ENCODE measurements at regions not wholly inside any gene's neighbourhood (a gene's known extent, or its start where the extent isn't known, plus 50 kb on each side); places are given as distances from the start of the nearest gene placed in this dataset.
"Not testable (repeated sequence)": the region's sequence is repeated elsewhere in the genome, so short reads cannot be mapped to it uniquely, and the experiment has no call there.

DNA sequence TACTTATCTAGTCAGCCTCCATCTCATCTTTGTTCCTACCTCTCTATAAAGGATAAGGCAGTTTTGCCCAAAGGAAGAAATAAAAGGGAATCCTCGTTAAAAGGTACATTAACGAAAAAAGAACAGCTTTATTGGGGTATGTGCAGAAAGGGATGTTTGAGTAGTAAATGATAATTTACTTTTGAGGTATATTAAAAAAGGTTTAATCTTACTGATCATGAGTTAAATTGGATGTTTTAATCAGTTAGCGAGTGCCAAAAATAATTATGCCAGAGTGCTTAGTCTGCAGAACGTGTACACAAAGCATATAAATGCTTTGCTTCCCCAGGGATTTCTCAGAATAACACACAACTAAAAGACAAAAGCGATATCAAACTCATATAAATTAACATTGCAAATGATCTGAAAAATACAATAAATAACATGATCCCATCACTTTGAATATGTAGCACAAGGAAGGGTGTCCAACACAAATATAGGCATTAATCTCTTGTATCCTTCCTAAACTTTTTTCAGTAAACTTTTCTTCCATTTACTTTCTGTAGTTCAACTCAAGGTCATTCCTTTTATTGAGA is 865.0 kb downstream of the NR2F1-AS1 start:
- intact Hi-C loops (cut with micrococcal nuclease), result no loop called here

DNA sequence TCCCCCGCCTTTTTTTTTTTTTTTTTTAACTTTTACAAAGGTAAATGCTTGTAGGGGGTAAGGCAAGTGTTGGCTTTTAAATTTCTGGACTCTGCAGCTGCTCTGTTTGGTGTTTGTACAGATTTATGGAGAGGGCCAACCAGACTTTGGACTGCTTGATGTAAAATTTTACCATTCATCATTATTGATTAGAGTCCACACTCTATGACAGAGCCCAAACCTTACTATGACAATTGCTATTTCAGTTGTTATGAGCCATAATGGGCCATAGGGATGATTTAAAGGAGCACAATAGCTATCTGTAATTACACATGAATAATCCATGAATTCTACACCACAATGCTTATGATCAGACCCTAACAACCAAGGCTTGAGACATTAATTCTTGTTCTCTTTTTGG is 867.2 kb downstream of the NR2F1-AS1 start:
- intact Hi-C loops (cut with micrococcal nuclease), result no loop called here

DNA sequence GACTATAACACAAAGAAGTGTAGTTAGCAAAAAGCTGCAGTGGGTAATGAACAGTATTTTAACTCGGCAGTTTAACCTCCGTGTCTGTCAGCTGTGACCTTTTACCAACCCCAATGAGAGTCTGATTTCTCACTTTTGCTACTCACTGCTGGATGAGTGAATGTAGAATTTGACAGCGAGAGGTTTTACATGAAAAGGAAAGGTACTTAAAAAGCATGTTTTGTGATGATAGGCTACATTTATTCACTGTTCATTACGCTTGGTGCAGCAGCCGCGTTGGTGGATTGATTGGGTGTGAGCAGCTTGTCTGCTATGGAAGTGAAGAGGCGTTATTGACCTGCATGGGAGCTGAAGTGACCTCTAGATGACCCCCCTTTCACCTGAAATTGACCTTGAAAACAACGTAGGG is 867.7 kb downstream of the NR2F1-AS1 start:
- intact Hi-C loops (cut with micrococcal nuclease), result no loop called here

DNA sequence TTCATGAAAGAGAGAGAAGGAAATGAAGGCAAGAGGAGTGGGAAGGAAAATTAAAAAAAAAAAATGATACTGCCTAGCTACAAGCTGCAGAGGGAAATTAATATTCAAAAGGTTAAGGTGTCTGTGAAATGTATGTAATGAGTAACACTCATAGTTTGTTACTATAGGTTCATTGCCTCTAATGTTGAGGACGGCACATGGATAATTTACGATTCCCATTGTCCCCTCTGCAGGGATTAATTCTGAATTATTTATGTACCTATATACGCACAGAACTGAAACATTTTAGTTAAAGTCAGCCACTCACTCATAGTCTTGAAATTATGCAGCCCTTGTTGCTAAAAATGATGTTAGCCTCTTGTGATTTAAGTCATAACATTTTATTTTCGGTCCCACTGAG is 869.1 kb downstream of the NR2F1-AS1 start:
- intact Hi-C loops (cut with micrococcal nuclease), result no loop called here

DNA sequence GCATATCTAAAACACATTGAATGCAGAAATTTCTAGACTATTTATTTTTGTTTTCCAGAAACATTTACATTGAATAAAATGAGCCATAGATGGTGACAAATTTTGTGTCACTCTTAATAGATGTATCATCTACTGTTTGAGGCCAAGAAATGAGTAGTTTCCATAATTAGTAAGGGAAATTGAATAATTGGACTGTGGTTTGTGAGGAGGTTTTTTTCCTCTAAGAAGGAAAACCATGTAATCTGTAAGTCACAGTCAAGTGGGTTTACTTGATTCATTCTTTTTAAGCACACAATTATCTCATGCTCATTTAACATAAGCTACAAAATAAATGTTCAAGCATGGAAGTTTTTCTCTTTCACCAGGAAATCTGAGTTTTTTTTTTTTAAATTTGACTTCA is 876.4 kb downstream of the NR2F1-AS1 start:
- intact Hi-C loops (cut with micrococcal nuclease), result no loop called here

DNA sequence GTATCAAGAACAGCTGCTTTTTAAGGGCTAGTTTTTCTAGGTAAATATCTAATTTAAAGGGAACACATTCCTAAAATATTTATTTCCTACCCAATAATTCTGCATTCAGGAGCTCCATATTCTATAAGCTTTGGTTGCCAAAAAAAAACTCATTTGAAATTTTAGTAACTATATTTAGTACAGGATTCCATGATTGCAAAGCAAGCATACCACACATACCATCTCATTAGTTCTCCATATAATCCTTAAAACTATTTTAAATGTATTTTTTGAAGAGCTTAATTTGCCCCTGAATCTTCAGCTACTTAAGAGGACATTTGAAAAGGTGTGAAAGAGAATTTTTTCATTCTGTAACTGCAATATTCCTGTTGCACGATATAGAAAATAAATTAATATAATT is 877.0 kb downstream of the NR2F1-AS1 start:
- intact Hi-C loops (cut with micrococcal nuclease), result no loop called here

DNA sequence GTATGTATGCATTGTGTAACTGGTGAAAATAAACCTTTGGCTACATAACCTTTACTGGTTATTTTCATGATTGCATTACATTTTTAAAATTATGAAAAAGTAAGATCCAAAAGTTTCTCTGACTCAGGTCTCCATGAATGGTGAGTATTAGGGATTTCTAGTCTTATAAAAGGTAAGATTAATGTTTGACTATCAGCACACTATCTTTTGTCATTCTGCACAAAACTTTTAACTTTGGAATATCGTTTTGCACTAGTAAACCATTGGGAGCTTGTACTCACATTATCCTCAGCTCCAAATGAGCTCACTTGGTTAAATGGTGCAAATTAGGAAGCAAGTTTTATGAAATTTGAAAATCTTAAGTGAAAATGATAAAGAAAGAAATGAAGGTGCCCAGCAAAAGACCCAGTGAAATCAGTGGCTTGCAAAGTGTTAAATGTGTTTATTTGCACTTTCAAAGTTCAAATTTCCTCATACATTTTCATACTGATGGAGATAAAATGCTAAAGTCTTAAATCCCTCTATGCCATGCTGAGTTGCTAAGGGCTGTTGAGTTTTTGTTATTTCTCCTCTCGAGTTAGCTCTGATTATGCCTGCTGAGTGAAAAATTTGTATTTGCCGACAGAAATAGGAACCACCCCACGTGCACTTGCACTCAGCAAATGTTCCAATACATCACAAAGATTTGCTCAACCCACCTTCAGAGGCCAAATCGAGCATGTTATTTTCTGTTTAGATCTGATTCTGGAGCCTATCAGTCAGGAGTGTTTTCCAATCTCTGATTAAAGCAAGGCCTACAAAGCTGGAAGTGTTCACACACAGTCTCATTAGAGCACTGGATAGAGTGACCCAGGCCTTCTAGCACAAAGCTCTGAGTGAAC is 885.7 kb downstream of the NR2F1-AS1 start:
- intact Hi-C loops (cut with micrococcal nuclease), result no loop called here

DNA sequence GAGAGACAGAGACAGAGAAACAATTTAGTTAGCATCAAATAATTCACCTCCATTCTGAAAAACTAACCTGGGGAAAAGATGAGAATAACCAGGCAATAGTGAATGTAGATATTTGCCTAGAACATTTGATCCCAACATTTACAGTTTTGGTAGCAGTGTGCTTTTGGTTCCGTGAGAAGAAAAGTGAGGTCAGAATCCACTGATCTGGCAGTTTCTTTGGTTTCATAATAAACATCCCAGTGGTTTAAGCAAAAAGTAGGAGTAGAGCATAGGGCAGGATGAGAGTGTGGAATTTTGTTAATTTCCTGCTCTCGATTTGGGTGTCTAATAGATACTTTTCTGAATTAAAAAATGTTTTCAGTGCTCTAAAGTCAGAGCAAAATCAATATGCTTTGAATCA is 887.0 kb downstream of the NR2F1-AS1 start:
- intact Hi-C loops (cut with micrococcal nuclease), result no loop called here

DNA sequence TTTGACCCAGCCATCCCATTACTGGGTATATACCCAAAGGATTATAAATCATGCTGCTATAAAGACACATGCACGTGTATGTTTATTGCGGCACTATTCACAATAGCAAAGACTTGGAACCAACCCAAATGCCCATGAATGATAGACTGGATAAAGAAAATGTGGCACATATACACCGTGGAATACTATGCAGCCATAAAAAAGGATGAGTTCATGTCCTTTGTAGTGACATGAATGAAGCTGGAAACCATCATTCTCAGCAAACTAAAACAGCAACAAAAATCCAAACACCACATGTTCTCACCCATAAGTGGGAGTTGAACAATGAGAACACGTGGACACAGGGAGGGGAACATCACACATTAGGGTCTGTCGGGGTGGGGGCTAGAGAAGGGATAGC is 889.1 kb downstream of the NR2F1-AS1 start:
- intact Hi-C loops (cut with micrococcal nuclease), result not testable (repeated sequence)

DNA sequence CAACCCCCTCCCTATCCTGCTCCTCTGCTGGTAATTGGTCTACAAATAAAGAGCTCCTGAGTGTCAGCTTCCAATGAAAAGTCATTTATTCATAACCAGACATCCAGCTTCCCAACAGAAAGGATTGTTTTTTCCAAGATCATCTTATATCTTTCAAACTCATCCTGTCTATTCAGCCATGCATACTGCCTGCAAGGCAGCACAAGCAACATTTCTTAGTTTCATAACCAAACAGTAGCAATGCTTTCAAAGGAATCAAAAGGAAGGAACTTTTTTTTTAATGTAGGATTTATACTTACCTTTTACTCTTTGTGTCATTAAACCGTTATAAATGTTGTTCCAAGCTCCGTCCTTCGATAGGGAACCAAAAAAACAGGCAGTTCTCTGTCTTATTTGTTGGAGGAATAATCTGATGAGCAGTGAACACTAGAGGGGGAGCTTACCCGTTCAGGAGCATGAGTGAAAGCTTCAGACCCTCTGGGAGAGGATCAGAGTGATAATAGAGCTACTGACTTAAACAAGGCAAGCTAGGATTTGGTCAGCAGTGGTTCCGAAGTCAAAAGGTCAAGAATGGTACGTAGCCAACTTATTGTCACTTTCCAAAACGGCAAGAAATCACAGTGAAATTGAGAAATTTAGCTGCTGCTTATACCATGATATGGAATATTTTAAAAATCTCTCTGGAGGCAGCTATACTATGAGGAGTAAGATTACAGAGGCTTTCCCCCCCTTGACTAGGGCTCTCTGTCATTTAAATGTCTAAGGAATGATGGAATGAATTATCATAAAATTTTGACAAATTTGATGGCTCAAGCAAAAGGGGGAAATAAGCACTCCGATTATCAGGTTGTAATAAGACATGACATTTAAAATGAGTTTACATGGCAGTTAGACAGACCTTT is 892.9 kb downstream of the NR2F1-AS1 start:
- intact Hi-C loops (cut with micrococcal nuclease), result no loop called here

DNA sequence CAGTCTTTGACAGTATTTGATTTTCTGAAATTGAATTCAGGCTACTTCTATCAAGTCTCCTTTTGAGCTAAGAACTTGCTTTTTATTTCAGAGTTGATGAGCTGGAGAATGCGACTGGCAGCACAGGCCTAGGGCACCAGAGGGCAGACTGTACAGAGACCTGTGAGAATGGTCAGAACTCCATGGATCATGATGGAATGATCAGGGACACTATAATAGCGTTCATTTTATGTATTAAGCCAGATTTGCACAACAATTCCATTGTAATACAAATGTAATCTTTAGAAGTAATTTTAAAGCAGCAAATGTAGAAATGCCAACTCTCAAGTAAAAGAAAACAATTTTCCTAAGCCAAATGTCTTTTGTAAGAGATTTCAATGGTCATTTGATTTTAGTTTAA is 902.4 kb downstream of the NR2F1-AS1 start:
- intact Hi-C loops (cut with micrococcal nuclease), result no loop called here

DNA sequence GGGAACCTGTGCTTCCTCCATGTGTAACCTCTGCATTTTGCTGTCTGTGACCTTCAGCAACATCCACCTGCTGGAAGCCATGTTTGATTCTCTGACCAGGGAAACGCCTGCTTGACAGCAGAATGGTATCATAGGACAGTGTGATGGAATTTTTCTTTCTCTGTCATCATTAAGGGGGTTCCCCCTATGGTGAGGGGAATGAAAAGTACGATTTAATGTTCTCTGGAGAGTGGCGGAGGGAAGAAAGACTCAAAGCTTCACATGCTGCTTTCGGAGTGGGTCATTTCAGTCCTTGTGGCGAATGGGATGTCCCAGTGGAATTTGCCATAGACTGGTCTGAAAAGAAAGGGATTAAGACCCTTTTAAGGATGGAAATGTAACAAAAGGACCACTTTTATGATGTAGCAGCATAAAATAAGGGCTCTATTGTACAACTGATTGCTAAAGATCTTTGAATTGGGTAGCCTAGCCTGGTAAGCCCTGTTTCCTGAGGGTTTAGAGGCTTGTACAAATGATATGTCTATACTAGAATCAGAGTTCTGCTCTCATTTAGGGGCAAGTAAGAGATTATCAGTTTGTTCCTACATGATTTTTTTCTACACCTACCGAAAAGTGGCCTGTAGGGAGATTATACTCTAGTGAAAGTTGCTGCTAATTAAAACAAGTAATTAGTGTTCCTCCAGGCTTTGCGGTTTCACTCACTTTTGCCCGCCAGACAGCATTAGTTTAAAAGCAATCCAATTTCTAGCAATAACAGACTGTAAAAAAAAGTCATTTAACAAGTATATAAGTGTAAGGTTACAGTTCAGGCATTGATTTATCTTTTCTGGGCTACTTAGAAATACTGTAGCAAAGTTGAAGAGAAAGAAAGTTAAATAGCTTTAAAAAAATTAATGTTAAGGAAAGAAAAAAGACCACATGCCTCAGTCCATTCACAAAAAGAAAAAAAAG is 904.5 kb downstream of the NR2F1-AS1 start:
- intact Hi-C loops (cut with micrococcal nuclease), result no loop called here

DNA sequence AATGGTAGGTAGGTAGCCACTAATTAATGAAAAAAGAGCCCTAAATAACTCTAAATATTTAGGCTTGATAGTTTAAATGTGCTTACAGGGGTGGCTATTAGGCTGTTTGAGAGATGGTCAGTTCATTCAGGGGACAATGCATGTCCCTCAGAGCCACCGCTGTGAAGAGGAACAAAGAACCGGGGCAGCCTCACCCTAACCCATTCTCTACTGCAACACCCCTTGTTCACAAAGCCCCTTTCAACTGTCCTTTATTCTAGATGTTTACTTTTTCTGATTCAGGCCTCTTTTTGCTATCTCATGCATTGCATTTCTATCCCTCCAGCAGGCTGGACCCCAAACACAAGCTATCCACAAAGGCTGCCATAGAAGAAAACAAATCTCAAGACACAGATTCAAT is 906.7 kb downstream of the NR2F1-AS1 start:
- intact Hi-C loops (cut with micrococcal nuclease), result no loop called here

DNA sequence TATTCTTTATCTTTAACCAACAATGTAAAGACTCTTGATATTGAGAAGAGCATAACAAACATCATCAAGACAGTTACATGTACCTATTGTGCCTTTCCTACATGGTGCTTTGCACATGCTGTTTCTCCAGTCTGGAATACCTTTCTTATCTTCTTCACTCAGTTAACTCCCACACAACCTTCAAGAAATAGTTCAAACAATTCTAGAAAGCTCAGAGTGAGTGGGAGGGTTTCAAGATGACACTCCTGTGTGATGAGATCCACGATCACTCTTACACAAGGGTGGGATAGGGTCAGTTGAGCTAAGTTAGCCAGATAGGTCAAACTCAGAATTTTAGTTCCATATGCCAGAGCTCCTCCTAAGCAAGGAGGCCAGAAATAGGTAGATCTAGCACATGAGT is 915.5 kb downstream of the NR2F1-AS1 start:
- intact Hi-C loops (cut with micrococcal nuclease), result no loop called here

DNA sequence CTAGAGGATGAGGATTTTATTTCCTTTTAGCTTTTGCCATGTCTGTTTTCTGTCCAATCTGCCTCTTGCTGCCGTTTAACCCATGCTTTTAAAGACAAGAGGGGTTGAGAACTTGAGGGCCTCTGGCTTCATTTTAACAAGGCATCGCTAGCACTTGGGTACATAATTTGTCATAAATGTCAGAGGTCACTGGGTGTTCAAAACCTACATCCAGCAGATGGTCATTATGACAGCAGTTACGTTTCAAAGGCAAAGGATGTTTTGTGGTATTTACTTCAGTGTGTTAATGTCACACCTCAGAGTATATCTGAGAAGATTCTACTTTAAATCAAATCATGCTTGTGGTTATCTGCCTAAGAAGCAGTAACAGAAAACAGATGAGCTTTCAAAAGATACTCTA is 918.3 kb downstream of the NR2F1-AS1 start:
- intact Hi-C loops (cut with micrococcal nuclease), result no loop called here

DNA sequence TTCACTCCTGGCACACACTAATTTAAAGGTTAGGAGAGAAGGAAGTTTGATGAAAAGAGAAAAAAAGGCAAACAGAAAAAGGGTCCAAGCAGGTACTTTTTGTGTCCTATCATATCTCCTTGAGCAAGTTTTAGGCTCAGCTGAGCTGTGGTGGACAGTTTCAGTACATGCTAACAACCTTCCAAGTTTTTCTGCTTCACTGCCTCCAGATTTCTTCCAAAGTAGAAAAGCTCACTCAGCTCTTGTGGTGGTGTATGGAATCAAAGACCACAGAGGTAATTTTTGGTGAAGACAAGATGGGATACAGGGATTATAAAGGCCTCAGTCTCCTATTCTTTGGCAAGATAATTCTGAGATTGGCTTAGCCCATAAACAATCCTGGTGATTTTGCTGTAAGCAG is 921.8 kb downstream of the NR2F1-AS1 start:
- intact Hi-C loops (cut with micrococcal nuclease), result no loop called here

DNA sequence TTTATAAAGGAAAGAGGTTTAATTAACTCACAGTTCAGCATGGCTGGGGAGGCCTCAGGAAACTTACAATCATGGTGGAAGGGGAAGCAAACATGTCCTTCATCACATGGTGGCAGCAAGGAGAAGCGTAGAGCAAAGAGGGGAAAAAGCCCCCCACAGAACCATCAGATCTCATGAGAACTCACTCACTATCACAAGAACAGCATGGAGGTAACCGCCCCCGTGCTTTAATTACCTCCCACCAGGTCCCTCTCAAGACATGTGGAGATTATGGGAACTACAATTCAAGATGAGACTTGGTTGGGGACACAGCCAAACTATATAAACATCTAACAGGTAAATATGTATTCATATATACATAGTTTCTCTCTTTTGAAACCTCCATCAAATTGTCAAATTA is 926.4 kb downstream of the NR2F1-AS1 start:
- intact Hi-C loops (cut with micrococcal nuclease), result not testable (repeated sequence)

DNA sequence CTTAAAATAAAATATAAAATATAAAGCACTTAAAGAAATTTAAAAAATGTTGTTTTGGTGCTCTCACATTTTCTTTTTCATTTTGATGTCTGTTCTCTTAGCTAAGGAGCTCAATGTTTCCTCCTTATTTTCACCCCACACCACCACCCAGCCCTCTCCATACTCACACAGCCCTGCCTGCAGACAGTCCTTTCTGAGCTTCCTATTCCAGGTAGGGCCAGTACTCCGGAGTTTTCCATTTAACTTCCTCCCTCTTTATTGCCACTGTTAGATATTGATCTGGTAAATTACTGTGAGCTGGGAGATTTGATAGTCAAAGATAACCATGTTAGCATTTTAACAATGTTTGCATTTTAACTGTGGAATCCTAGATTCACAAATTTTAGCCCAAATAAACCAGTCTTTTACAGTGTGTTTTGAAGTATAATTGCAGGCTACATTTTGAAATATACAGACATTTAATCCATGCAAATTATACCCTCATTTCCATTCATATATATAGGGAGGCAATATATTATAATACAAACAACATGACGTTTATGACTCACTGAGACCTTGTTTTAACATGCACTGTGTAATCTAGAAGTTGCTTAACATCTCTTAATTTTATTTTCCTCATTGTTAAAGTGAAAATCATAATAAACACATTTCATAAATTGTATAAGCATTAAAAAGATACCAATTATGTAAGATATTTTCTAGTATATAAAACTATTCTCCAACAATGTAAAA is 927.1 kb downstream of the NR2F1-AS1 start:
- intact Hi-C loops (cut with micrococcal nuclease), result no loop called here

DNA sequence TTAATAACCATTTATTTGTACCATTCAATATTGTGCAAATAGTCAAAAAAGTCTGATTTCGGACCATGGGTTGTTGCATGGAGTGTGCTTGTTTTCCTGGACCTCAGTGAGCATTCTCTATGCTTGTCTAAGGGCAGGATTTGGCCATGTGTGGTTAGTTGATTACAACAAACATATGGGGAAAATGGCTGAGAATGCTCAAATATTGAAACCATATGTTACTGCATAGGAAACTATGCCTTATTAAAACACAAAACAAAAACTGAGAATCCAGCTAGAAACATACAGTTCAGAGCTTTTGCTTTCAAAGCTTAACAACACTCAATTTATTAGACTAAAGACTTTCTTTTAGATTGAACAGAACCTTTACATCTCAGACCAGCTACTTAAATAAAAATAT is 928.3 kb downstream of the NR2F1-AS1 start:
- intact Hi-C loops (cut with micrococcal nuclease), result no loop called here

DNA sequence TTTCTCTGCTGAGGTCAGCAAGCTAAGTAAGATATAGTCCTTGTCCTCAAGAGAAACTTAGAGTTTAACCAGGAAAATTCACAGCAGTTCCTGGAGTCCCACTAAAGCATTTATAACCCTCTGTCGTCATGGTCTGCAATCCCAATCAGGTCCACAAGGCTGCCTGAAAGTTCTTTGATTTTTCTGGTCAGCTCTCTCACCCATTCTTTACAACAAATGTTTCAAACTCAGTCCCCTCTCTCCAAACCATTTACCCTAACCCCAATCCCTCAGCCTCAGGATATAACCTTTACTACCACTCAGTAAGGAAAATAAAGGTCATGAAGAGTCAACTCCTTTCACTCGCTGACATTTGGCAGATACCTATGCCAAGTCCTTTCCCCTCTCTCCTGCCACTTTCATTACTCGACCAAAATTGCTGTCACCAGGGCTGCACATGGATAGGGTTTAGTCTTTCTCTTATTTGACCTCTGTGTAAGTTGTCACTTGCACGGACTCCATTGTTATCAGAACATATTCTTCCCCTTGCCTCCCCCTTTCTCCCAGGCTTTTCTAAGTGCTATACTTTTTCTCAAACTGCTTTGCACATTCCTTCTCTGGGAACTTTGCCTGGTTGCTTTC is 936.6 kb downstream of the NR2F1-AS1 start:
- intact Hi-C loops (cut with micrococcal nuclease), result no loop called here
